ENCODE measurements at regions not wholly inside any gene's neighbourhood (a gene's known extent, or its start where the extent isn't known, plus 50 kb on each side); places are given as distances from the start of the nearest gene placed in this dataset.

- Mint-ChIP-seq H3K36me3 (ENCODE audit: low read depth) (no peaks in the 10 kb centered on the region), H3K27ac (no peak overlapping the region), H3K4me1 (ENCODE audit: low read depth) (no peaks in the 10 kb centered on the region), H3K9me3 (peaks cover 15% of the 10 kb centered on the region), H3K4me3 (no peak overlapping the region), H3K27me3 (no peaks in the 10 kb centered on the region)
- no peaks in the 10 kb centered on the region for H3K27me3 ChIP-seq (ENCODE audit: control insufficient read depth in 1 of 2, insufficient read depth in 2 of 2, low read length in 2 of 2)
- intact Hi-C loops (cut with DNase I, micrococcal nuclease), result no loop called here
- TF ChIP-seq CTCF (IDR thresholded peaks at IDR 0.05), result no peak
- POLR2A ChIA-PET, result no interaction called here
- no peak for DNase-seq
- no peak overlapping the region for H3K27ac ChIP-seq (ENCODE audit: low read depth in 1 of 2, low read length in 2 of 2)
- H3K36me3 ChIP-seq (ENCODE audit: insufficient read depth, low read length), result no peaks in the 10 kb centered on the region
- H3K4me3 ChIP-seq (ENCODE audit: low read length), result no peak overlapping the region
- H3K4me1 ChIP-seq (ENCODE audit: insufficient read depth, low read length), result no peaks in the 10 kb centered on the region
- H3K9me3 ChIP-seq (ENCODE audit: control insufficient read depth in 1 of 2, insufficient read depth in 1 of 2, low read length in 2 of 2), result no peaks in the 10 kb centered on the region
- CTCF ChIA-PET, result no interaction called here
- ATAC-seq (ENCODE audit: poor library complexity), result no peak
These were observed 696.7 kb downstream of the TNS3 start for GRCh38 chr7:46885167-46885566.

GRCh38 chr7:46881507-46882127 lies 700.3 kb downstream of the TNS3 start:
- H3K9me3 Mint-ChIP-seq, result peaks cover 9% of the 10 kb centered on the region
- H3K4me1 ChIP-seq (ENCODE audit: insufficient read depth, low read length), result no peaks in the 10 kb centered on the region
- H3K27ac ChIP-seq (ENCODE audit: low read depth in 1 of 2, low read length in 2 of 2), result no peak overlapping the region
- no peak overlapping the region for H3K4me3 ChIP-seq (ENCODE audit: low read length)
- H3K27ac Mint-ChIP-seq, result no peak overlapping the region
- ChIA-PET CTCF (no interaction called here), POLR2A (no interaction called here)
- H3K27me3 ChIP-seq (ENCODE audit: control insufficient read depth in 1 of 2, insufficient read depth in 2 of 2, low read length in 2 of 2), result no peaks in the 10 kb centered on the region
- TF ChIP-seq CTCF (IDR thresholded peaks at IDR 0.05), result no peak
- H3K36me3 Mint-ChIP-seq (ENCODE audit: low read depth), result no peaks in the 10 kb centered on the region
- H3K36me3 ChIP-seq (ENCODE audit: insufficient read depth, low read length), result no peaks in the 10 kb centered on the region
- H3K27me3 Mint-ChIP-seq, result no peaks in the 10 kb centered on the region
- H3K9me3 ChIP-seq (ENCODE audit: control insufficient read depth in 1 of 2, insufficient read depth in 1 of 2, low read length in 2 of 2), result peaks cover 0 to 3% of the 10 kb centered on the region in 2 experiments
- DNase-seq (no peak), ATAC-seq (ENCODE audit: poor library complexity) (no peak)
- no peaks in the 10 kb centered on the region for H3K4me1 Mint-ChIP-seq (ENCODE audit: low read depth)
- H3K4me3 Mint-ChIP-seq, result no peak overlapping the region
- intact Hi-C loops (cut with DNase I, micrococcal nuclease), result no loop called here

GRCh38 chr7:46880508-46881196 lies 701.3 kb downstream of the TNS3 start:
- no peaks in the 10 kb centered on the region for H3K27me3 Mint-ChIP-seq
- ATAC-seq (ENCODE audit: poor library complexity) (no peak), DNase-seq (no peak)
- H3K36me3 ChIP-seq (ENCODE audit: insufficient read depth, low read length), result no peaks in the 10 kb centered on the region
- H3K27me3 ChIP-seq (ENCODE audit: control insufficient read depth in 1 of 2, insufficient read depth in 2 of 2, low read length in 2 of 2), result no peaks in the 10 kb centered on the region
- H3K27ac Mint-ChIP-seq, result no peak overlapping the region
- peaks cover 6% of the 10 kb centered on the region for H3K9me3 Mint-ChIP-seq
- no peaks in the 10 kb centered on the region for H3K36me3 Mint-ChIP-seq (ENCODE audit: low read depth)
- intact Hi-C loops (cut with DNase I, micrococcal nuclease), result no loop called here
- ChIA-PET POLR2A (no interaction called here), CTCF (no interaction called here)
- no peaks in the 10 kb centered on the region for H3K4me1 Mint-ChIP-seq (ENCODE audit: low read depth)
- no peak for TF ChIP-seq CTCF (IDR thresholded peaks at IDR 0.05)
- H3K4me3 ChIP-seq (ENCODE audit: low read length), result no peak overlapping the region
- H3K9me3 ChIP-seq (ENCODE audit: control insufficient read depth in 1 of 2, insufficient read depth in 1 of 2, low read length in 2 of 2), result peaks cover 0 to 3% of the 10 kb centered on the region in 2 experiments
- no peak overlapping the region for H3K27ac ChIP-seq (ENCODE audit: low read depth in 1 of 2, low read length in 2 of 2)
- no peaks in the 10 kb centered on the region for H3K4me1 ChIP-seq (ENCODE audit: insufficient read depth, low read length)
- H3K4me3 Mint-ChIP-seq, result no peak overlapping the region

Data from CD4-positive, alpha-beta T cell (primary cell).